GM18861 (cell line): ENCODE measurements at regions not wholly inside any gene's neighbourhood (a gene's known extent, or its start where the extent isn't known, plus 50 kb on each side); places are given as distances from the start of the nearest gene placed in this dataset.
A peak's percentile ranks its signal among the peaks of the same experiment; 100 is the strongest.

Source experiments
- ATAC-seq: cut with Tn5 transposase; IDR thresholded peaks from one replicate; pipeline ENCODE4 v1.9.1; 2021; ENCODE audit not compliant: unreplicated experiment

DNA sequence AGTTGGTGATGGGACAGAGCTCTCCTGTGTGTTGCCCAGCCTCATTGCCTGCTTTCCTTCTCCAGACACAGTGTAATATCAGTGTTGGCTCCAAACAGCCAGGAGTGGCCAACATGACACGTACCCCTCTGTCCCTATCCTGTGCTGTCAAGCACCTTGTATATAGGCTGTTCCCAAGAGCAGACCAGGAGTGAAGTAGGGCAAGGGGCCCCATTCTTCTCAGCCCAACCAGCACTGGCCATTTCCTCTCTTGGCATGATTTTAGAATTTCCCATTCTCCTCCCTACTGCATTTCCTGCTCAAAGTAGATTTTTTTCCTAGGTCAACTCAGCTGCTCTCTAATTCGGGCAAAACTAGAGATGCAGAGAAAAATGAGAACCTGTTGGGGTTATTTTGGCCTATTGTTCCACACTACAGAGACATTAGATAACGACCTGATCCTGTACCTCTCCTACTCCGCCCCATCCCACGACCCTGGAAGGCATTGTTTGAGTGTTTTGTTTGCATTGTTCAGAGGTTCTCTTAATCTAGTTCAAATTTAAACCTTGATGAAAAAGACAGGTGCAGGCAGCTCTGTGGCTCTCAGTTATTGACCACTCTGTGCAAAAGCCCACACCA is 95.6 kb downstream of the RASSF10 start:
- ATAC-seq: no peak

DNA sequence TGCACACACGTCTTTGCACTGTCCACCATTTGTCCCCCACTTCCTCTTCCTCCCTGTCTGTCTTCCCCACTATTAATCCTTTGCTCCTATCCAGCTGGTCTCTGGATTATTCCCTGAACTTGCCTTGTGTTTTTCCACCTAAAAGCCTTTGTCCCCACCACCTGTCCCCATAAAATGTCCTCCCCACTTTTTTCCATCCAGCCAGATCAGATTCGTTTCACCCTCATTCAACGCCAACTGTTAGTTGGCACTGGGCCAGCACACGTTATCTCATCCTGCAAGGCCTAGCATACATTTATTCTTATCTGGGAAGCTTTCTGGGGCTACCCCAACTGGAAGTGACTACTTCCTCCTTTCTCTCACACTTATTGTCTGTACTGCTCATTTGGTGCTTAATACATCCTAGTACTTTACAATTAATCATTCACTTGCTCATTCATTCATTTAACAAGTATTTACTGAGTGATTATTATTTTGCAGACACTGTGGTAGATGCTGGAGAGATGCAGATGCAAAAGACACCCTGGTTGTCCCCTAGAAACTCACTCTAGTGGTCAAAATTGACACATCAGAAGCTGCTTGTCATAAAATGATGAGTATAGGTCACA is 96.2 kb downstream of the RASSF10 start:
- ATAC-seq: peak; percentile 84

DNA sequence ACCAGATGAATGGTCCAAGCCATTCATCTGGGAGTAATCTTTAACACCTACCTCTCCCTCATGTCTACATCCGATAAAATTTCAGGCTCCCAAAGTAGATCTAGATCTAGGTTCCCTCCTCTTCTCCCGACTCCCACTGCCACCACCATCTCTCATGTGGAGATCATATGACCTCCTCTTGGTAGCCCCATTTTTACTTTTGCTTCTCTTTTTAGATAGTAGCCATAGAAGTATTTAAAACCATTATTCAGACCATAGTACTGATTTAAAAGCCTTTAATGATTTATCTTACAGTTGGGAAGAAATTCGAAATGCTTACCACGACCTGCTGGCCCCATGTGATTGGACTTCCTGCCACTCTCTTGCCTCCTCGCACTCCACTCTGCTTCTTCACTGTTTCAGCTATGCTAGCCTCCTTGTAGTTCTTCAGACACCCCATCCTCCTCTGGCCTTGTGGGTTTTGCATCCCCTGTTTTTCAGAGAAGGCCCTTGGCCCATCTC is 98.5 kb downstream of the RASSF10 start:
- ATAC-seq: no peak

DNA sequence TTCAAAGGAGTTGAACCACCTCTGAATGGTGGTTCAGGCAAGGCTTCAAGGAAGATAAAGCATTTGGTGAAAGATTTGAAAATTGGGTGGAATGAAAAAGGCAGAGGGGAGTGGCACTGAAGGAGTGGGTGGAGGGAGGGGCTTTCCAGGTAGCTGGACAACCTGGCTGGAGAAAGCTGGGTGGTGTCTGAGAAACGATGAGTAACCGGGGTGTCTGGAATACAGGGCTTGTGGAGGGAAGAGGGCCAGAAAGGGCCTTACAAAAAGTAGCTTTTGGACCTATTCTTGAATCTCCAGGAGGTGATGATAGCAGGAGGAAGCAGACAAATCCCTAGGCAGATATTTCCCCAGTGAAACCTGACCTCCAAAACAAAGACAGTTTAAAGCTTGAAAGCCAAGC is 99.3 kb downstream of the RASSF10 start:
- no peak for ATAC-seq

DNA sequence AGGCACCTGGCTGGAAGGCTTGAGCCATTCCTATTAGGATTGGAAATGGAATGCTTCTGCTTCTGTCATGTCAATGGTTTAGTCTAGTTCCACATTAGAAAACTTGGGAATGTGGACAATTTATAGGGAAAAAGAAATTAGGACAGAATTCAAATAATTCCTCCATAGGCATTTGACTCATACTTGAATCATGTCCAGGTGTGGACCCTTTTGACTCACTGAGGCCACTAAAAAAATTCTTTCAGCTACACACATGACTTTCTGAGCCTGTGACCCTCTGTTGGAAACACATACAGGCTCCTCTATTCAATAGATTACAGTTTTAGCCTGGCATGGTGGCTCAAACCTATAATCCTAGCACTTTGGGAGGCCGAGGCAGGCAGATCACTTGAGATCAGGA is 100.5 kb downstream of the RASSF10 start:
- ATAC-seq: no peak

DNA sequence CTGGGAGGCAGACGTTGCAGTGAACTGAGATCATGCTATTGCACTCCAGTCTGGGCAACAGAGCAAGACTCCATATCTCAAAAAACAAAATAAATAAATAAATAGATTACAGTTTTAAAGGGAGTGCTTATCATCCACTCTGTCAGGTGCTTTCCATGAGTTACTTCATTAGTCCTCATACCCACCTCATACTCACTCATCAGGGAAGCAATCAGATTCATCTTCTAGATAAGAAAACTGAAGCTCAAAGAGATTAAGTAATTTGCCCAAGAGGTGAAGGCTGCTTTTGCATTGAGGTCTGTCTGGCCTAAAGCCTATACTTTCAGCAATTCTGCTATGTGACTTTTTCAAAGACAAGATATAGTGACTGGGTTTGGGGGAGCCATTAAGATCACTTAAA is 101.0 kb downstream of the RASSF10 start:
- no peak for ATAC-seq

DNA sequence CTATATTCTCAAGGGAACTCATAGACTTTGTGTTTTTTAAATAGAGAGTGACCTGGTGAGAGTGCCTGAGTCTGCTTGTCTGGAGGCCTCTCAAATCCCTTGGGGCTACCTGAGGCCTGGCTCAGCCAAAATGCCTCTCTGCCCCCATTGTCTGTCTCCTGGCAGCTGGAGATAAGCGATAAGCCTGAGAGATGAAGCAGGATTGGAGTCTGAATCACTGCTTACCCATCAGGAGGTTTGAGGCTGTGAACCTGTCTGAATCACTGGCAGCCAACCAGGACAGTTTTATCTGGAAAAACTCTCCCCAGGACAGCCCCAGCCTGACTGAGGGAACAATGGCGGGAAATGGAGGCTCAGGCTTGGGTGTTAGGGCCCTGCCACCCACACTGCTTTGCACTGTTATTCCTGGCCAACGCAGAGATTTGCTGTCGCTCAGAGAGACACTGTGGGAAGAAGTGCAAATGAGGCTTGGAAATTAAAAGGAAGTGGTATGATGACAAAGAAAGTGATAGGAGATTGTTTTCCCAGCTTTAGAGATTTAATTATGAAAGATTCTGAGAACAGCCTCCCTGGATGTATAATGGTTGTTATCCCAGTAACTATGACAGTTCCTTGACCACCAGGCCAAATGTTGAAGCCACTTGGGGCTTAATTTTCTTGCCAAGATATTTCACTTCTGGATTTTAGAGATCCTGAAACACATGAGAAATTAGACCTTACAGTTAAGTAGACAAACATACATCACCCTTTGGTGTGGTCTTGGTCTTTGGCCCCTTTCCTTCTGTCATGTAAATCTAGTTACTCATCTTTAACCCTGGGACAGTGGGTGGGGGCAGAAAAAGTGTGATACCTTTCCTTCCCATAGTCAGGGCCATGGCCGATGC is 102.1 kb downstream of the RASSF10 start:
- ATAC-seq: peak; percentile 63

DNA sequence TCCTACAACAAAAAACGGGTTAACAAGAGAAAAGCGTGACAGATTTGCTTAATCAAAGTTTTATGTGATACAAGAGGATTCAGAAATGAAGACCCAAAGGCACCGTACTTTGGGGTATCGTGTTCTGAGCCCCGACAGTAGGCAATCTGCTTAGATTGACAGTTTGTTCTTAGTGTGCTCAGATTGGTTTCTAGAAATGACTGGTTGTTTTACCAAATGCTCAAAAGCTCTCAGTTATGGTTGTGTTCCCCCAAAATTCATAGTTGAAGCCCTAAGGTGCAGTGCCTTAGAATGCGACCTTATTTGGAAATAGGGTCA is 102.7 kb downstream of the RASSF10 start:
- no peak for ATAC-seq

DNA sequence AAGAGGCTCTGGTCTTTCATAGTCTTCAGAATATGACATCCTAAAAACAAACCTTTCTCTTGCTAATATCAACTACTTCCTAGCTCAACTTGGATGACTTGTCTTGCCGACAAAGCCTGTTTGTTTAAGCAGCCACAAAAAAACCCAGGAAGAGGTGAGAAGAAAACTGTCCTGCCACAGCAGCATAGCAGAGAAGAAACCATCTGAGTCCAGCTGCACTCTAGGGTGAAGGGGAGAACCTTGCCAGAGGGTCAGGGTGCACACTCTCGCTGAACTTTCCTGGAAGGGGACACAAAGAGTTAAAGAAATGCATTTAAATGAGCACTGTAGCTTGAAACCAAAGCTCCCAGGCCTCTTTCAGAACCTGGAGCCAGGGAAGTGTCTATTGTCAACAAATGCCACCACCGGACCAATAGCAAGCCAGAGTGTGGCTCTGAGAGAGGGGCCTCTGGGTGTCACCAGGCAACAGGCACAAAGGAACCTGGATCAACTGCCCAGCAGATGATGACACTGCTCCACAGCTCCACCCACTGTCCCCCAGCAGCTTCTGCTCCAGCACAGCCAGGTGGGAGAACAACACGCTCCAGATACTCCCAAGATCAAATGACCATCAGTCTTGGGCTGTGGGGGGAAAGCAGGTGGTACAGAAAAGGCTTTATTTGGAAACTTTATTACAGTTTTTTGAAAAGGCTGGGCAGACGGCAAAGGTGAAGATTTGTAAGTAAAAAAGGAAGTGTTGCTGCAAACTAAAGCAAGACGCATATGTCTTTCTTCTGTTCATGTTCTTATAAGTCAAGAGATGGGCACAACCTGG is 105.7 kb downstream of the RASSF10 start:
- no peak for ATAC-seq

DNA sequence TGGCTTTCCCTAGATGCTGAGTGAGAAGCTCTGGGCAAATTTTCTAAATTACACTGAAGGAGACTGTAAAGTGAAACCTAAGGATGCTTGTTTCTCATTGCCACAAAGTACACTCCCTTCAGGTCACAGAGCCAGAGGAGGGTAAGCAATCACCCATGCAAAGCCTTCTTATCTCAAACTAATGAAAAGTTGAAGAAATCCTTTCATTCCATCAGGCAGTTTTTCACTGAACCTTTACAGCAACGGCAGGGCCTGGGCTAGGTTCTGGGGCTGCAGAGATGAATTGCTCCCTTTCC is 106.2 kb downstream of the RASSF10 start:
- no peak for ATAC-seq

DNA sequence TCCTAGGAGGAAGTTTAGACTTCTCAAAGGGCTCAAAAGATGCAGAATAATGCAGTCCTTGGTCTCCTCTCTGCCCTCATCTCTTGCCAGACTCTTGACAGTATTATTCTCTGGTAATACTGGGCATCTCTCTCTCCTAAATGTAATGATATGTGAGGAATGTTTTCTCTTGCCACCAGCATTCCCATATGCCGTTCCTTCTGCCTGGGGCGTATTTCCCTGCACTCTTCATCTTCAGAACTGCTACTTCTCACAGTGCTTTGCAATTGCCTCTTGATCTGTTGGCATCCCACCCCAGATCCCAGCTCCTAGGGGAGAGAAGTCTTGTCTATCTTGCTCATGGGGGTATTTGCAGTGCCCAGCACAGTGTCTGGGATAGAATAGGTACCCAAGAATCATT is 107.4 kb downstream of the RASSF10 start:
- ATAC-seq: no peak

DNA sequence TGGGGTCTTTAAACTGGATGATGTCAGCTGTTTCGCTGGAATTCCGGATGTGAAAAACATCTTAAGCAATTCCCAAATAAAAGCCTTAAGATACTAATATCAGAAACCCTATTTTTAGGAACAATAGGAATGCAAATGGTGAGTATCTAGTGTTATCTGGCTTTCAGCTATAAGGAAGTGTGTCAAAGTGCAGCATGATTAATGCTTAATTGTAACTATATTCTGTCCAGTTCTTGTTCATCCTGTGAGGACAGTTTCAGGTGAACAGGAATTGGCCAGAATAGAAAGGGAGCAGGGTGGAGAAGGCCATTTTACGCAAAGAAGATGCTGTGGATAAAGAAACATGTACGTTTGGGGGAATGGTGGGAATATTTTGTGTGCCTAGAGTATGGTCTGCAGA is 108.2 kb downstream of the RASSF10 start:
- ATAC-seq: no peak

DNA sequence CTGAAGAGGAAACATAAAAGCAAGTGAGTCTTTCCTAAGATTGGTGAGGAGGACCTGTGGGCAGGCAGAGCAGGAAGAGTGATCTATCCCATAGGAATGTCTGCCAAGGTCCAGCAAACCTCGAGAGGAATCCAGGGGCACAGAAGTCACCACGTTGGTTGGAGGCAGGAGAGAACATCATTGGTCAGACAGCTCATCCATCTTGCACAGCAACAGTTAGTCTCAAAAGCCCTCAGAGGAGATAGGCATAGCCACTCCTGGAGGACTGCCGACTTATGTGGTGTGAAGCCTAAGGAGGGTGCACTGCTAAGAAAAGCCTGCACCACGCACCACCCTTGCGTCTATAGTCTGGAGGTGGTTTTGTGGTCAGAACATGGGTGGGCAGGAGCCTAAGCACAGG is 109.1 kb downstream of the RASSF10 start:
- ATAC-seq: no peak

DNA sequence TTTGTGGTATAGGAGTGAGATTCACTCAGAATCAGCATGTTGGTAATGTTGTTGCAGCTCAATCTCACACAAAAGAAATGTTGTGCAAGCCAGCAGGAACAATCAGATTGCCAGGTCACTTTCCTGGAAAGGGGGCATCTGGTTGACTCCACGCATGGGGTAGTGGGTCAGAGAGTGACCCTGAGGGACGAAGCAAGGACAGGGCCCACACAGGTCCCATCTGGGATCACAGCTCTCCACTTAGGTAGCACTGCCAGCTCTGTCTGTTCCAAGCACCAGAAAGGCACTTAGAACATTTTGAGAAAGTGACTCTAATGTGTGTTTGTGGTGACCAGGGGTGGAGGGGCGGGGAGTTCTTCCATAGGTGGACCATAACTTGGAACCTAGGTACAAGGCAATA is 109.5 kb downstream of the RASSF10 start:
- ATAC-seq: no peak

DNA sequence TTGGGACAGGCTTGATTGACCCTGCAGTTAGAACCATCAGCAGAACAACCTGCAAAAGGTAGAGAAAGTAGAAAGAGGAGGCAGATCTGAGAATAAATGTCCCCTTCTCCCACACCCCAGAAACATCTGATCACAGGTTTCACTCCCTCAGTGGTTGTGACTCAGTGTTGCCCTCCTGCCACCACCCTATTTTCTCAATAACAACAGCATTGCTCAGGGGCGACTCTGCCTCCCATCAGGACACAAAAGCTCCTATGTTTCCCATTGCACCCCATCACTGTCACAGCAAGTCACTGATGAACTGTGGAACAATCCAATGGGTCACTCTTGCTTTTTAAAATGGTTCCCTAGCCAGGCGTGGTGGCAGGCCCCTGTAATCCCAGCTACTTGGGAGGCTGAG is 110.2 kb downstream of the RASSF10 start:
- ATAC-seq: no peak

DNA sequence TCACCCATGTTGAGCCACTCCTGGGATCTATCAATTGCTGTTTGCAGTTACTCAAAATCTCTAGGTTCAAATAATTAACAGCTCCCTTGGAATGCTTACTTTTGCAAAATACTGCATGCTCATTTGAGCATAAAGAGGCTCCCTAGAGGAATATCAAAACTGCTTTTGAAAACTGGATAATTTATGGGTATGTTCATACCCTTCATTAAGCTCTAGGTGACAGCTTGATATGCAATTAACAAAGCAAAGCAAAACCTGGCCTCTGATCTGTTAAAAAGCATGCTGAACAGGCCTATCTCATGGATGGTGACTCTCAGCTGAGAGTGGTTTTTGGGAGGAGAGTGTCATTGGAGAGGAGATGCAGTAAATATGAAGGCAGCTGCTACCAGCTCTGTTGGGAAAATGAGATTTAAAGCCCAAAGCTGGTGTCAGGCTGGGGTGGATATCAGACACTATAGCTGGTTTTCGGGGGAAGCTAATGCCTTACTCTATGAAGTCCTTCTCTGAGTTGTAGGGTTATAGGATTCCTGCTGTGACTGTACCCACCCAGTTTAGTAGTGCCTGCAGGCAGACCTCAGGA is 110.9 kb downstream of the RASSF10 start:
- no peak for ATAC-seq

DNA sequence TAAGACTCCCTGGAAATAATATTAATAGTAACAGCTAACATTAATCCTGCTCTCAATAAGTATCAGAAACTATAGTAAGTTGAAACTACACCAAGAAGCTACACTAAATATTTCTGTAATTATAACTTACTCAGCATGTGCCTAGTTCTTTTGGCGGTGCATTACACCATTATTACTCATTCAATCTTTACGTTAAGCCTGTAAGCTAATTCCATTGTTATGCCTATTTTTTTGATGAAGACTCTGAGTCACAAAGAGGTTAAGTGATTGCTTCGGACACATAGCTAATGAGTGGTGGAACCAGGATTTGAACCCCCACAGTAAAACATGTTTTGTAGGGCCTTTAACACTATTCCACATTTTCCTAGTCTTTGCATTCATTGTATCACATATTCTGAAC is 111.6 kb downstream of the RASSF10 start:
- ATAC-seq: no peak

DNA sequence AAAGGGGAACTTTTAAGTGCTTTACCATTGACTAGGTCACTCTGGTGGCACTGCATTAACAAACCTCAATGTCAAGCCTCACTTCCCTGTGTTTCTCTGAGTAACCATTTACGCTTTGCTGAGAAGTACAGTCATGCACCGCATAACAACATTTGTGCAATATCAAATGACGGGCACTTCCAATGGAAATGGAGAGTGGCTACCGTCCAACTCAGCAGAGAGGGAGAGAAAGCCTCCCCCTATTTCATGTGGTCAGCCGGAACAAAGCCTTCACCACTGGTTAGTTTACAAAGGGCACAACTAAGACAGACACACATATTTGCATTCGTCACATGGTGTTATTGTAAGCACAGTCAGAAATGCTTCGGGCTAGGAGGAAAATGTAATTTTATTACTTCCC is 117.3 kb downstream of the RASSF10 start:
- no peak for ATAC-seq

DNA sequence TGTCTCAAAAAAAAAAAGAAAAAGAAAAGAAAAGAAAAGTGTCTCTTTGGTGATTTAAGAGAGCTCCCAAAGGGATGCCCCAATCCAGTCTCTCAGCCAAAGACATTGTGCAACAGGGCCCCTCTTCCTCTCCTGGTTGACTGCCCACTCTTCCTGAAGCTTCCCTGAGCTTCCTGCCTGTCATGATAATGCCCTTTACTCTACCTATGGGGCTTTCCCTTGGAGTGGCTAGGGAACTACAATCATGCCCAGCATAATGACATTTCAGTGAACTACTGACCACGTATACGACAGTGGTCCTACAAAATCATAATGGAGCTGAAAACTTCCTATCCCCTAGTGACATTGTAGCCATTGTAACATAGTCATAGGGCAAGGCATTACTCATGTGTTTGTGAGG is 118.0 kb downstream of the RASSF10 start:
- ATAC-seq: no peak

DNA sequence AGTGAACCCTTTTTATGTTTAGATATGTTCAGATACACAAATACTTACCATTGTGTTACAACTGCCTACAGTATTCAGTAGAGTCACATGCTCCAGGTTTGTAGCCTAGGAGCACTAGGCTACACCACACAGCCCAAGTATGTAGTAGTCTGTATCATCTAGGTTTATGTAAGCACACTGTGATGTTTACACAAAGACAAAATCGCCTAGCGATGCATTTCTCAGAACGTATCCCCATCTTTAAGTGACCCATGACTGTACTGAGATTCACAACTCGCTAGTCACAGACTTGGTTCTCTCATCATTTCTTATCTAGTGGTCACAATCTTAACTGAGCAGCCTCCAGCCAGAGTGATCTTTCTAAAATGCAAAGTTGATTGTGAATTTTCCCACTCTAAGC is 119.2 kb downstream of the RASSF10 start:
- ATAC-seq: no peak

DNA sequence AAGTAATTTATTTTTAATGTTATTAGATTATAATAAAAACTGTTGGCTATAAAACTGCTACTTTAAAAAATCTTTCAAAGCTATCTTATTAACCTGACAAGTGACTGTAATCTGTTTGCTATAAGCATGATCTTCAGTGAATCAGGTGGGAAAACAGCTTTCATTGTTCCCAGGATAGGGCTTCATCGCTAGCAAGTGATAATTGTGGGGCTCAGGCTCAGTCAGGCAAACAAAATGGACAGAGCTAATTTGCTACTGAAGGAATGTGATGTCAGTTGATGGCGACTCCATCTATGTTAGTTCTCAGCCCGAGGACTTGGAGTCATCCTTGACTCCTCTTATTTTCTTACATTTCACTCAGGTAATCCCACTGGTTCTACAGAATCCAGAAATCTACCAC is 125.0 kb downstream of the RASSF10 start:
- ATAC-seq: no peak
